GM13977 (cell line): ENCODE measurements at regions not wholly inside any gene's neighbourhood (a gene's known extent, or its start where the extent isn't known, plus 50 kb on each side); places are given as distances from the start of the nearest gene placed in this dataset.
"Not testable (repeated sequence)": the region's sequence is repeated elsewhere in the genome, so short reads cannot be mapped to it uniquely, and the experiment has no call there.

Experiments
- DNase-seq: peaks from one replicate; pipeline ENCODE4 v3.0.0; 2012; ENCODE audit warnings: low spot score
- CTCF ChIP-seq: IDR thresholded peaks from 2 replicates; pipeline ENCODE4 v1.5.1; 2012; ENCODE audit warnings: mild to moderate bottlenecking, control low read depth; ENCODE audit not compliant: insufficient read depth; ENCODE audit errors: extremely low read depth, missing control alignments
- in situ Hi-C: fragments of 300-500 bp; cut with MboI; formaldehyde crosslinking; loops from one replicate; pipeline ENCODE4 v1.12.0; 2022; ENCODE audit warnings: low sequenced_read_pairs, low pct_unique_long_range_greater_than_20kb, mixed read lengths, inconsistent platforms; ENCODE audit not compliant: unreplicated experiment

DNA sequence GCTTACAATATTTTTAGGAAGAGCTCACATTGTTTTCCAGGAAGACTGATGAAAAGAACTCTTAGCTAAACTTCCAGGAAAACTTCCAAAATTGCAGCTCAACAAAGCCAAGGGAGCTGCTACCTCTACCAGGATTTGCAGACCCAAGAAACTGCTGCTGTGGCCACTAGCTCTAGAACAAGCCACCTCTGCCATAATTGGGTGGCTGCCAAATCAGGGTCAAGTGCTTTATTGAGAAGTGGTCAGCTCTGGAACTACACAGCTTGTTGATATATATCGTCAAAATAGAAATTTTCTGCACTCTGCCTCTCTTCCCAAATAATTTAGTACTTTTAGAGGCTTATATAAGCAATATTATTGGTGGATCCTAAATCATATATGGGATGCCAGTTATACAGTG is 371.8 kb upstream of the CHORDC1 start:
- in situ Hi-C loops, result no loop called here

DNA sequence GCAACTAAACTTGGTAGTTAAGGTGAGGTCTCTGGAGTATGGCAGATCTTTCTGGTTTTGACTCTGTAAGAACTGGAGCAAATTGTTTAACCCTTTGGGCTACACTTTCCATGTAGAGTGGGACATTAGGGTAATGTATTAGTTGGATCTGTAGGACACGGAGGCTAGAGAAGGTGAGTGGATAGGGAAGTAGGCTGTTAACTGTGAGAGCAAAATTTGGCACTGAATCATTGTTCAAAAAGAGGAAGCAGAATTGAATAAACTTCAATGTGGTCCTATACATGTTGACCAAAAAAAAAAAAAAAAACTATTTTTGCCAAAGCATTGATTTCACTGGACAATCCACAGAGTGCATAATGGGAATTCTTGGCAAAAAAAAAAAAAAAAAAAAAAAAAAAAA is 370.2 kb upstream of the CHORDC1 start:
- TF ChIP-seq CTCF, result no peak
- in situ Hi-C loops, result no loop called here
- no peak for DNase-seq

More for the DNA sequence above, 371.8 kb upstream of the CHORDC1 start:
- no peak for TF ChIP-seq CTCF
- DNase-seq, result no peak

DNA sequence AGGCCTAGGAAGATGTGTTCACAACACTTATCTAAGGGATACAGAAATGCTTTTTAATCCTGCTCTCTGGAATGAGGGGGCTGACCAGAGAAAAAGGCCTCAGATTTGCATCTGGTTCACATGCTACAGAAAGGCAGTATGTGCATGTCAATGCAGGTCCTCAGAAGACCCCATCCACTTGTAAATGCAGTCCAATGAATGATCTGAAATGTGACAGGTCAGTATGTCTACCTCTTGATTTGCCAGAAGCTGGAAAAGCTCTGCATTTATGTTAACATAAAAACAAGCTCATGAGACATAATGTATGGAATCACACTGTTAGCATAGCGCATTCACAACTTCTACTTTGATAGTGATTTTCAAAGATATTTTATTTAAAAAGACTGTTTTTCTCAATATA is 367.4 kb upstream of the CHORDC1 start:
- TF ChIP-seq CTCF, result no peak
- in situ Hi-C loops, result no loop called here
- DNase-seq, result no peak

- in situ Hi-C loops, result no loop called here
- DNase-seq, result no peak
- no peak for TF ChIP-seq CTCF
Measured at GRCh38 chr11:90589735-90590134, 366.9 kb upstream of the CHORDC1 start.

DNA sequence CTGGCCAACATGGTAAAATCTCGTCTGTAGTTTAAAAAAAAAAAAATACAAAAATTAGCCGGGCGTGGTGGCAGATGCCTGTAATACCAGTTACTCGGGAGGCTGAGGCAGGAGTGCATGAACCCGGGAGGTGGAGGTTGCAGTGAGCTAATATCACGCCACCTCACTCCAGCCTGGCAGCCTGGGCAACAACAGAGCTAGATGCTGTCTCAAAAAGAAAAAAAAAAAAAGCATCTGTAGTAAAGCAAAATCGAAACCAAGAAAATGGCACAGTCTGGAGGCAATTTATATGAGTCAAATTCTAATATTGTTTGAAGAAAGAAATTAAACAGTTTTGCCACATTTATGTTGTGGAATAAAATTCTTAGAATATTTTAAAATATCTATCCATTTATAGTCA is 365.0 kb upstream of the CHORDC1 start:
- TF ChIP-seq CTCF, result no peak
- in situ Hi-C loops, result no loop called here
- no peak for DNase-seq

GRCh38 chr11:90585491-90585890 is 362.6 kb upstream of the CHORDC1 start:
- TF ChIP-seq CTCF, result no peak
- DNase-seq, result no peak
- in situ Hi-C loops, result no loop called here

DNA sequence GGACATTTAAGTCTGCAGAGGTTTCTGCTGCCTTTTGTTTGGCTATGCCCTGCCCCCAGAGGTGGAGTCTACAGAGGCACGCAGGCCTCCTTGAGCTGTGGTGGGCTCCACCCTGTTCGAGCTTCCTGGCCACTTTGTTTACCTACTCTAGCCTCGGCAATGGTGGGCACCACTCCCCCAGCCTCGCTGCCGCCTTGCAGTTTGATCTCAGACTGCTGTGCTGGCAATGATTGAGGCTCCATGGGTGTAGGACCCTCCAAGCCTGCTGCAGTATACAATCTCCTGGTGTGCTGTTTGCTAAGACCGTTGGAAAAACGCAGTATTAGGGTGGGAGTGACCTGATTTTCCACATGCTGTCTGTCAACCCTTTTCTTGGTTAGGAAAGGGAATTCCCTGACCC is 360.1 kb upstream of the CHORDC1 start:
- in situ Hi-C loops, DNase-seq: not testable (repeated sequence)
